Stomach smooth muscle (tissue), 2 donors: ENCODE measurements at regions not wholly inside any gene's neighbourhood (a gene's known extent, or its start where the extent isn't known, plus 50 kb on each side); places are given as distances from the start of the nearest gene placed in this dataset.

ENCODE experiments used
- H3K27ac ChIP-seq: one replicate; pipeline ENCODE4 v1.7.0; 2013; ENCODE audit warnings: mild to moderate bottlenecking, low read length, inconsistent platforms
- H3K27me3 ChIP-seq, 2 donors: one replicate each; pipeline ENCODE4 v1.7.0; 2013; ENCODE audit warnings: low read length in 2 of 2; ENCODE audit not compliant: insufficient read depth in 2 of 2, control insufficient read depth in 1 of 2
- H3K36me3 ChIP-seq, 2 donors: one replicate each; pipeline ENCODE4 v1.7.0; 2013; ENCODE audit warnings: low read length in 2 of 2; ENCODE audit not compliant: control insufficient read depth in 2 of 2, insufficient read depth in 2 of 2
- H3K4me1 ChIP-seq: one replicate; pipeline ENCODE4 v1.7.0; 2013; ENCODE audit warnings: low read length; ENCODE audit not compliant: control insufficient read depth, insufficient read depth
- H3K4me3 ChIP-seq, 2 donors: one replicate each; pipeline ENCODE4 v1.7.0; 2013; ENCODE audit warnings: low read length in 2 of 2
- H3K9ac ChIP-seq, 2 donors: one replicate each; pipeline ENCODE4 v1.7.0; 2013; ENCODE audit warnings: low read length in 2 of 2, mild to moderate bottlenecking in 1 of 2
- H3K9me3 ChIP-seq, 2 donors: one replicate each; pipeline ENCODE4 v1.7.0; 2013; ENCODE audit warnings: low read length in 2 of 2; ENCODE audit not compliant: control insufficient read depth in 2 of 2
- donor health status: healthy.
- donor health status: Pancreatic carcinoma.

DNA sequence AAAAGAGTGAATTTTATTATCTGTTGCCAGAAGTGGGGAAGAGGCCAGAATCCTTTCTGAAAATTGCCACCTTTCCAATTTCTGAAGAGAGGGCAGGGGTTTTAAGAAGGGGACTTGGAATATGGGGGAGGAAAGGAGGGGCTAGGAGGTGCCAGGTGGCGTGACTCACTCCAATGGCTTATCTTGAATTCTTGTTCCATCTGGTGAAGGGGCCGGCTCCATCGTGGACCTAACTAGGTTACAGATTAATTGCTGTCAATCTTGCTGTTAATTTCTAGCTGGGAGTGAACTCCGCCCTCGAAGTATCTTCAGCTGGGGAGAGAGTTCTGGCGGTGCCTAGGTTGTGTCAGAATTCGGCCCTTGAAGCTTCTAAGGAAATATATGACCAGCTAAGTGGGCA is 138.7 kb downstream of the YTHDC2 start:
- Histone ChIP-seq H3K27me3 (no peaks in the 10 kb centered on the region), H3K27ac (no peak overlapping the region), H3K36me3 (no peaks in the 10 kb centered on the region), H3K9ac (no peak overlapping the region), H3K9me3 (no peaks in the 10 kb centered on the region), H3K4me3 (no peak overlapping the region), H3K4me1 (no peaks in the 10 kb centered on the region)

DNA sequence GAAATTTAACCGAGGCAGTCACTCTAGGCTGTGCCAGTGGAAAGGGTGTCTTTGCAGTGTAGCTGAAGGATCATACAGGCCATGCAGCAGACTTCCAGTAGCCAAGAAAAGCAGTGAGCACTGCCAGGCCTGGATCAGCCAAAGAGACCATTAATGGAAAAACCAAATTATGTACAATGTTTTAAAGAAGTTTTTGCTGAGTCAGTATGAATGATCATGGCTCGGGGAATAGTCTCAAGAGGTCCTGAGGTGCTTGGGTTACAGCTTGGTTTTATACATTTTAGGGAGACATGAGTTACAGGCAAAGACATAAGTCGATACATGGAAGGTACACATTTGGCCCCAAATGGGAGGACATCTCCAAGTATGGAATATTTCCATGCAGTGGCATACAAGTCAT is 141.3 kb downstream of the YTHDC2 start:
- Histone ChIP-seq H3K36me3 (no peaks in the 10 kb centered on the region), H3K9ac (no peak overlapping the region), H3K27me3 (no peaks in the 10 kb centered on the region), H3K27ac (no peak overlapping the region), H3K4me3 (no peak overlapping the region), H3K4me1 (no peaks in the 10 kb centered on the region), H3K9me3 (no peaks in the 10 kb centered on the region)

DNA sequence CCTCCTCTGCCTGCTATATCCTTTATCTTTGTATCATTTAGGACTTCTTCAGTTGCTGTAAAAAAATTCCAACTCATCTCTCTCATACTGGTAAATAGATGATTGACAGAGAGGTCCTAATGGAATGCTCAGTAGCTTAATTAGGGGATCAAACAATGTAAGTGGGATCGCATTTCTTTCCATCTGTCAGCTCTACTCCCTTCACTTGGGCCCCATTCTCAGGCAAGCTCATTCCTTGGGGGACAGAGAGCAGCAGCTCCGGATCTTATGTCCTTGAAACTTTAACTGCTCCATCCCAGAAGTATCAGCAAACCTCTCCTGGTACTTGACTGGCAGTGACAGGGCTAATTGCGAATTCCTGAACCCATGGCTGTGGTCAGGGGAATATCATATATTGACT is 146.7 kb downstream of the YTHDC2 start:
- H3K4me3 ChIP-seq, result no peak overlapping the region
- no peaks in the 10 kb centered on the region for H3K9me3 ChIP-seq
- H3K27ac ChIP-seq, result no peak overlapping the region
- no peaks in the 10 kb centered on the region for H3K4me1 ChIP-seq
- no peaks in the 10 kb centered on the region for H3K27me3 ChIP-seq
- no peak overlapping the region for H3K9ac ChIP-seq
- no peaks in the 10 kb centered on the region for H3K36me3 ChIP-seq

- Histone ChIP-seq H3K9me3 (no peaks in the 10 kb centered on the region), H3K4me3 (no peak overlapping the region), H3K9ac (no peak overlapping the region), H3K27me3 (no peaks in the 10 kb centered on the region), H3K27ac (no peak overlapping the region), H3K4me1 (no peaks in the 10 kb centered on the region), H3K36me3 (no peaks in the 10 kb centered on the region)
These were observed 147.3 kb downstream of the YTHDC2 start for GRCh38 chr5:113660706-113661250.

DNA sequence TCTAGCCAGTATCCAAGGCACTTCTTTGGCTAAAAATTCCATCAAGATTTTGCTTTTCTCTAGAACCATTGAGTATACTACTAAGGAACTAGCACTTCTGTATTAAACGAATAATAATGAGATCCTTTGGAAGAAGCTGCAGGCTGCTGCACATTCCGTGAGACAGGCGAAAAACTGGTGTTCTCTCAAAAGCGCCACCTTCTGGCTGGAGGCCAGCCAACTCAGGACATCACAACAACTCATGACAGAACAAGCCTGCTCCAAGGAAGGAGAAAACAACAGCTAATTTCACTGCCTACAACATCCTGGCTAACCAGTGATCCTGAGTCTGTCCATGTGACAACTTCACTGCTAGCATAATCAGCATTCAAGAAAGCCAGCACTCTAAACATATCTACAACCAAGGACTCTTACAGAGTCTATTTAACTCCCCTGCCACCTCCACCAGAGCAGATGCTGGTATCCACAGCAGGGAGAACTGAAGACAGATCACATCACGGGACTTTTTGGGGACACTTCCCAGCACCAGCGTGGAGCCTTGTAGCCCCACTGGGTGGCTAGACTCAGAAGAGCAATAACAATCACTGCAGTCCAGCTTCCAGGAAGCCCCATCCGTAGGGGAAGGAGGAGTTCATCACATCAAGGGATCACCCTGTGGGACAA is 150.5 kb downstream of the YTHDC2 start:
- Histone ChIP-seq H3K4me1 (no peaks in the 10 kb centered on the region), H3K9ac (no peak overlapping the region), H3K9me3 (no peaks in the 10 kb centered on the region), H3K27me3 (no peaks in the 10 kb centered on the region), H3K4me3 (no peak overlapping the region), H3K27ac (no peak overlapping the region), H3K36me3 (no peaks in the 10 kb centered on the region)

GRCh38 chr5:113673041-113673440 is 159.5 kb downstream of the YTHDC2 start:
- no peaks in the 10 kb centered on the region for H3K4me1 ChIP-seq

DNA sequence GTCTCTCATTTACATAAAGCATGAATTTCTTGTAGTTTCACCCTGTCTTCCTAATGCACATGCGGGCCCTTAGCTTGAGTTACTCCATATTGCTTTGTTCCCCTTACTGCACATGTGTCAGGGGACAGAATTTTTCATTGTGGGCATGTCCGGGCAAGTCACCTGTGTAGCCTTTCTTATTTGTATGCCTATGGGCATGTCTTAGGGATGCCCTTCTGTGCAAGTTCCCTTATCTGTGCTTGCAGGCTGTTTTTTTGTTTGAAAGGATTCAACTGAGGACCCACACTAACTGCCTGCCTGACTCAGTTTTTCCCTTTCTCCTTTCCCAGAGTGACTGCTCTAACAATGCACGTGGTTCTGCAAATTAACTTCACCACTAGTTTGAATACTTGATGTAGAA is 161.7 kb downstream of the YTHDC2 start:
- Histone ChIP-seq H3K4me1 (no peaks in the 10 kb centered on the region), H3K27ac (no peak overlapping the region), H3K36me3 (no peaks in the 10 kb centered on the region), H3K4me3 (no peak overlapping the region), H3K9me3 (no peaks in the 10 kb centered on the region), H3K27me3 (no peaks in the 10 kb centered on the region), H3K9ac (no peak overlapping the region)

More at GRCh38 chr5:113673041-113673440, 159.5 kb downstream of the YTHDC2 start:
- Histone ChIP-seq H3K9me3 (no peaks in the 10 kb centered on the region), H3K9ac (no peak overlapping the region), H3K4me3 (no peak overlapping the region), H3K27me3 (no peaks in the 10 kb centered on the region), H3K27ac (no peak overlapping the region), H3K36me3 (no peaks in the 10 kb centered on the region)

- no peak overlapping the region for H3K27ac ChIP-seq
- H3K9me3 ChIP-seq, result no peaks in the 10 kb centered on the region
- no peak overlapping the region for H3K9ac ChIP-seq
- no peaks in the 10 kb centered on the region for H3K27me3 ChIP-seq
- no peak overlapping the region for H3K4me3 ChIP-seq
- no peaks in the 10 kb centered on the region for H3K36me3 ChIP-seq
- no peaks in the 10 kb centered on the region for H3K4me1 ChIP-seq
These were observed 164.7 kb downstream of the YTHDC2 start for GRCh38 chr5:113678202-113678601.

DNA sequence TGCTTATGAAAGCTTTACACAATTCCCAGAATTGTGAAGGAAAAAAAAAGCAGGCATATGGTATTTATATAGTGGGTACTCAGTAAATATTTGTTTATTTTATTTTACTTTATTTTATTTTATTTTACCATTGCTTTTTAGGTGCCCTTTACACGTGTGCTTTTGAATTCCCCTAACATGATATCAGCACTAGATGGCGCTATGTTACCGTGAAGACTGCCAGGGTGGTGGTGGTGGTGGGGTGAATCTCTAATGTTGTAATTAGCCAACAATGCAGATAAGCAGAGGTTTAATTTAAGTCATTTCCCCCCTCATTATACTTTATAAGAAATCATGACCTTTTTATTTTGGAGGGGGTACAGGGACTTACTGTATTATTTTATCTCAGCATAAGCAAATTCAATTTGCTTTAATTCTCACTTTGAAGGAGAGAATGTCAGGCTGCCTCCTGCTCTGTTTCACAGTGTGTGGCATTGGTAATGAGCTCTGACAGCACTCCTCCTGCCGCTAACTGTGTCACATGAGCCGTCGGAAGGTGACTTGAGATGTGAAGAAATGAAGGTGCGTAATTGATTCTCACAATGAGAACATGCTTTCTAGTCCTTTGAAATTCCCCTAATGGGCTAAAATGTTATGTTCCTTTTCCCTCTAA is 165.6 kb downstream of the YTHDC2 start:
- H3K27me3 ChIP-seq, result no peaks in the 10 kb centered on the region
- H3K4me3 ChIP-seq, result no peak overlapping the region
- no peaks in the 10 kb centered on the region for H3K9me3 ChIP-seq
- no peaks in the 10 kb centered on the region for H3K4me1 ChIP-seq
- no peak overlapping the region for H3K27ac ChIP-seq
- H3K9ac ChIP-seq, result no peak overlapping the region
- H3K36me3 ChIP-seq, result no peaks in the 10 kb centered on the region

GRCh38 chr5:113680534-113680933 is 167.0 kb downstream of the YTHDC2 start:
- Histone ChIP-seq H3K27me3 (no peaks in the 10 kb centered on the region), H3K4me1 (no peaks in the 10 kb centered on the region), H3K4me3 (no peak overlapping the region), H3K27ac (no peak overlapping the region), H3K36me3 (no peaks in the 10 kb centered on the region), H3K9ac (no peak overlapping the region), H3K9me3 (no peaks in the 10 kb centered on the region)

DNA sequence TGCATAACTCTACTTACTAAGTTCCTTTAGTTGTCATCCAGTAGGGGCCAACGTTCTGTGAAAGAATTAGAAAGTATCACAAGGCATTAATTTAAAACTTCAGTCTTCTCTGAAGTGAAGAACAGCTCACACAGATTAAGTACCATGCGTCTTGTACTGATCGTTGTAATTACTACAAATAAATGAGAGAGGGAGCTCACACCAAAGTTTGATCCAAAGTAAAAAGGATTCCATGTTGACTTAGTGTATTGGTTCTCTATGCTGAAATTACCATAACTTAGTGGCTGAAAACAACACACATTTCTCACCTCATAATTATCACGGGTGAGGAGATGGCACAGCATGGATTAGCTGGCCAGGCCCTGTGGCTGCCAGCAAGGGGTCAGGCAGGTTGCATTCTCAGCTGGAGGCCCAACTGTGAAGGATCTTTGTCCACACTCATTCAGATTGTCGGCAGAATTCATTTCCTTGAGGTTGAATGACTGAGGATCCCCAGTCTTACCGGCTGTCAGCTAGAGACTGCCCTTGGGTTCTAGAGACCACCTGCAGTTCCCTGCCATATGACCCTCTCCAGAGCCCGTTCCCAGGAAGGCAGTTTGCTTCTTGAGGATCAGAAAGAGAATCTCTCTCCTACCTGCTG is 169.1 kb downstream of the YTHDC2 start:
- no peaks in the 10 kb centered on the region for H3K9me3 ChIP-seq
- H3K36me3 ChIP-seq, result no peaks in the 10 kb centered on the region
- no peak overlapping the region for H3K27ac ChIP-seq
- no peak overlapping the region for H3K9ac ChIP-seq
- no peaks in the 10 kb centered on the region for H3K27me3 ChIP-seq
- no peaks in the 10 kb centered on the region for H3K4me1 ChIP-seq
- H3K4me3 ChIP-seq, result no peak overlapping the region
